ENCODE measurements at regions not wholly inside any gene's neighbourhood (a gene's known extent, or its start where the extent isn't known, plus 50 kb on each side); places are given as distances from the start of the nearest gene placed in this dataset.

DNA sequence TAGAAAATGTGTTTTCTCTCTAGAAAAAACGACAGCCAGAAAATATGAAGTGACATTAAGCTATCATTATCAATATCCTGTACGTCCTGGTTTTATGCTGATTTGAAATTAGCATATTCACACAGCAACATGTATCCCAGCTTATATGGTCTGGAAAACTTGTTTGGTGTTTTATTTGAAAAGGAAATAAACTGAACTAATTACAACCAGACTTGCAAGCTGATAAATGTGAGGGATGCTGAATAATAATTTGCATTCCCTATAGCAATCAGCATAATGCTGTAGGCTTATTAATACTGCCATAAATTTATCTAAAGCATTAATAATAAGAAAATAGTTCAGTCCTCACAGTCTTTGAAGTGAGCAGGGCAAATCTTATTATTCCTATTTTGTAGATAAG lies 336.9 kb upstream of the UMPS start:
- TF ChIP-seq CTCF (IDR thresholded peaks at IDR 0.05; ENCODE audit: low read depth, low read length): no peak
- H3K4me3 ChIP-seq (ENCODE audit: low read depth, low read length): no peak overlapping the region

DNA sequence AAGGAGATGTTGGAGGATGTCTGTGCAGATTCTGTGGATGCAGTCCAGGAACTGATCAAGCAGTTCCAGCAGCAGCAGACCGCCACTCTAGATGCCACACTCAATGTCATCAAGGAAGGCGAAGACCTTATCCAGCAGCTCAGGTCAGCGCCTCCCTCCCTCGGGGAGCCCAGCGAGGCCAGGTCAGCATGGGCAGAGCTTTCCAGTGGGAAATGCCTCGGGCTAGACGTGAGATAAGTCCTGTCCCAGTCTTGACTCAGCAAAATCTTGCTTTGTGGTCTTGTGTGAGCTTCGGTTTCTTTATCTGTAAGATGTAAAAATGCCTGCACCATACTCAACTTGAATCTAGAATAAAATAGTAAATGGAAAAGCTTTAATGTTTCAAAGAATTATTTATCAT lies 335.1 kb upstream of the UMPS start:
- TF ChIP-seq CTCF (IDR thresholded peaks at IDR 0.05; ENCODE audit: low read depth, low read length): no peak
- no peak overlapping the region for H3K4me3 ChIP-seq (ENCODE audit: low read depth, low read length)

- TF ChIP-seq CTCF (IDR thresholded peaks at IDR 0.05; ENCODE audit: low read depth, low read length): no peak
Observed at GRCh38 chr3:124395584-124396338, 334.5 kb upstream of the UMPS start.

DNA sequence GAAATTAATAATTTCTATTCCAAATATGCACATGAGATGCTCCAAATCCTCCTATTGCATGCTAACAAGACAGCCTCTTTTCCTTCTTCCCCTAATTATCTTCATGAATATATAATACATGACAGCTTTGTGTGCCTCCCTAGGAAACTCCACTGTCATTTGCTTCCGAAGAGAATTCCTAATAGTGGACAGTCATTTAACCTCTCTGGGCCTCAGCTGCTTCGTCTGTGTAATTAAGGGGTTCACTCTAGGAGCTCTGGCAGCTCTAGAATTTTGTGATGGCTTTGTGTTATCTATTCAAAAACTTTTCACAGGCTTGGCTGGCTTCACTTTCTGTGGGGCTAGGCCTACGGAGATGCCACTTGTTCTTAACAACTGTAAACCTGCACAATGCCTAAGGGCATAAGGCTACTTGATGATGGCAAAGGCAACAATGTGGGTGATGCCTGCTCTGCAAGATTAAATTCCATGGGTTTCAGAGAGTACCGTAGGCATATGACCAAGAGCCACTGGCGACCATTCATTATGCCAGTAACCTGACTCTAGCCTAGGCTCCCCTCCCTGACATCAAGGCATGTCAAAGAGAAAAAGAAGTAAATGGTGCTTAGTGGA lies 333.8 kb upstream of the UMPS start:
- H3K4me3 ChIP-seq (ENCODE audit: low read depth, low read length): no peak overlapping the region
- no peak for TF ChIP-seq CTCF (IDR thresholded peaks at IDR 0.05; ENCODE audit: low read depth, low read length)

More at GRCh38 chr3:124395584-124396338, 334.5 kb upstream of the UMPS start:
- no peak overlapping the region for H3K4me3 ChIP-seq (ENCODE audit: low read depth, low read length)

- H3K4me3 ChIP-seq (ENCODE audit: low read depth, low read length): no peak overlapping the region
- TF ChIP-seq CTCF (IDR thresholded peaks at IDR 0.05; ENCODE audit: low read depth, low read length): no peak
Observed at GRCh38 chr3:124397088-124397487, 333.2 kb upstream of the UMPS start.

- TF ChIP-seq CTCF (IDR thresholded peaks at IDR 0.05; ENCODE audit: low read depth, low read length): no peak
- H3K4me3 ChIP-seq (ENCODE audit: low read depth, low read length): no peak overlapping the region
Observed at GRCh38 chr3:124398594-124398993, 331.7 kb upstream of the UMPS start.

DNA sequence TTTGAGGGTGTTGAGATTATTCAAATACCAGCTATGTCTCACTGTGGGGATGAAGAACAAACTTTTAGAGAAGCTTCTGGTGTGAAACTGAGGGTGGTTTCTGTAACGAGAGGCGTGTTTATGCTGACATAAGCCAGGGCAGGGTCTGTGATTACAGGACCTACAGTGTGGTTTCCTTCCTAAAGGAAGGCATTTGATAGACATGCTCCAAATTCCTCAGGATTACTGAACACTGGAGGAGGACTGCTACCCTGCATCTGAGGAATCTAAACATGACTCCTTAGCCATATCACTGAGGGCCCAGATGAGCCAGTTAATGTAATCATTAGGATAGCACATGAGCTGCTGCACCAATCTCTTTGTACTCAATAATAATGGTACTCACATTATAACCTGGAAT lies 328.4 kb upstream of the UMPS start:
- TF ChIP-seq CTCF (IDR thresholded peaks at IDR 0.05; ENCODE audit: low read depth, low read length): no peak
- no peak overlapping the region for H3K4me3 ChIP-seq (ENCODE audit: low read depth, low read length)
